Heart left ventricle (tissue), 16 donors: ENCODE measurements at regions not wholly inside any gene's neighbourhood (a gene's known extent, or its start where the extent isn't known, plus 50 kb on each side); places are given as distances from the start of the nearest gene placed in this dataset.

Source experiments
- ATAC-seq, 4 donors: fragments of 200-7000 bp; cut with Tn5 transposase; one replicate each; pipeline ENCODE4 v1.9.1; 2020 to 2022; ENCODE audit warnings: moderate library complexity in 4 of 4, mild to moderate bottlenecking in 3 of 4, moderate number of reproducible peaks in 1 of 4
- DNase-seq, 5 donors: peaks; one replicate each; pipeline ENCODE4 v3.0.0-alpha.2; 2020
- H3K27ac ChIP-seq, 12 donors: fragments of 200-600 bp; sonication (generic) in 4 of 12; one replicate each; pipeline versions ENCODE4 v1.5.0 to v1.8.0; 2016 to 2022; ENCODE audit warnings: mild to moderate bottlenecking in 2 of 12
- H3K27me3 ChIP-seq, 9 donors: fragments of 200-600 bp; sonication (generic) in 2 of 9; one replicate each; pipeline versions ENCODE4 v1.5.1 to v1.8.0; 2016 to 2022; ENCODE audit warnings: mild to moderate bottlenecking in 3 of 9
- H3K36me3 ChIP-seq, 9 donors: fragments of 200-600 bp; sonication (generic) in 2 of 9; one replicate each; pipeline versions ENCODE4 v1.5.0 to v1.8.0; 2018 to 2022; ENCODE audit warnings: mild to moderate bottlenecking in 2 of 9
- H3K4me1 ChIP-seq, 12 donors: fragments of 200-600 bp; sonication (generic) in 4 of 12; one replicate each; pipeline versions ENCODE4 v1.5.0 to v1.8.0; 2016 to 2022; ENCODE audit warnings: mild to moderate bottlenecking in 3 of 12
- H3K4me3 ChIP-seq, 12 donors: fragments of 200-600 bp; sonication (generic) in 4 of 12; one replicate each; pipeline versions ENCODE4 v1.5.0 to v1.8.0; 2017 to 2022; ENCODE audit warnings: mild to moderate bottlenecking in 9 of 12, moderate library complexity in 4 of 12
- H3K9me3 ChIP-seq, 12 donors: fragments of 200-600 bp; sonication (generic) in 4 of 12; one replicate each; pipeline versions ENCODE4 v1.5.0 to v1.8.0; 2016 to 2022; ENCODE audit warnings: mild to moderate bottlenecking in 1 of 12
- CTCF ChIP-seq, 12 donors: fragments of 200-600 bp; sonication (generic) in 4 of 12; IDR thresholded peaks; one replicate each; pipeline versions ENCODE4 v1.5.0 to v1.8.0; 2018 to 2022; ENCODE audit warnings: antibody characterized with exemption in 12 of 12, mild to moderate bottlenecking in 5 of 12
- POLR2A ChIP-seq, 2 donors: fragments of 450-650 bp; IDR thresholded peaks; one replicate each; pipeline ENCODE4 v1.6.1; 2017; ENCODE audit warnings: antibody characterized with exemption in 2 of 2, mild to moderate bottlenecking in 2 of 2, moderate library complexity in 2 of 2
- WGBS, 4 donors: extraction: QIAGEN DNeasy Blood & Tissue Kit in 2 of 4; methylation state at CpG; one replicate each; pipeline versions ENCODE4 v1.1.5 to v1.1.7; 2013 to 2018; 5-methylcytosine and 5-hydroxymethylcytosine counted together
- intact Hi-C, 10 donors: fragments of 100-400 bp; cut with DNase I; formaldehyde crosslinking; loops; one replicate each; pipeline versions ENCODE4 v1.11.1 to v1.14.2; 2022
- donor health status: ischemic (EF 13 %, LVEDD 7.1; RV severe dilation, severe dysfunction).
- donor health status: healthy with polysubstance abuse.
- donor health status: DM: no; HTN: yes; CAD: no.
- donor health status: DM: no; HTN: no; CAD: no.
- donor health status: ischemic (EF 25% LVEDD 6.9; RV normal size, moderate dysfunction).
- donor health status: ischemic (EF 25% LVEDD 5.7; RV mildly dilated, moderate dysfunction).
- donor health status: healthy.
- donor health status: DM: yes; HTN: yes; CAD: no.
- donor health status: ischemic (EF 35%, LVEDD 5.7; RV mildly dilated, moderate dysfunction).
- donor health status: nonischemic (EF 11% LVEDD 7.7; RV severe dilation, severe dysfunction).
- donor health status: DM: yes; HTN: yes; CAD: no.
- donor health status: PGD.
- donor health status: ischemic (EF 29% LVEDD 5.4; RV normal size, mild dysfunction).
- donor health status: nonischemic (EF 23%, LVEDD 6.1; RV moderate dilation, normal function).

GRCh38 chr3:88418219-88418618 lies 268.5 kb downstream of the C3orf38 start:
- Histone ChIP-seq H3K9me3 (no peaks in the 10 kb centered on the region), H3K4me3 (no peak overlapping the region), H3K4me1 (no peaks in the 10 kb centered on the region), H3K36me3 (no peaks in the 10 kb centered on the region), H3K27me3 (no peaks in the 10 kb centered on the region), H3K27ac (no peak overlapping the region)
- WGBS, 4 donors: 83 to 92% (median 86%) methylated on average over 6 of the region's 6 CpGs
- intact Hi-C loops: no loop called here
- no peak for TF ChIP-seq CTCF (IDR thresholded peaks at IDR 0.05)
- no peak for TF ChIP-seq POLR2A (IDR thresholded peaks at IDR 0.05)
- no peak for ATAC-seq
- DNase-seq: no peak

GRCh38 chr3:88433568-88433967 lies 283.8 kb downstream of the C3orf38 start:
- intact Hi-C loops: no loop called here
- Histone ChIP-seq H3K27me3 (no peaks in the 10 kb centered on the region), H3K36me3 (no peaks in the 10 kb centered on the region), H3K4me3 (no peak overlapping the region), H3K27ac (no peak overlapping the region), H3K9me3 (no peaks in the 10 kb centered on the region), H3K4me1 (peaks cover 0 to 15% (median 0%) of the 10 kb centered on the region in 12 donors)
- ATAC-seq: no peak
- 23 to 30% (median 25%) methylated on average over 2 of the region's 2 CpGs for WGBS, 4 donors
- TF ChIP-seq CTCF (IDR thresholded peaks at IDR 0.05): no peak
- TF ChIP-seq POLR2A (IDR thresholded peaks at IDR 0.05): no peak
- DNase-seq: peak in 1 of 5 donors; percentile 7

GRCh38 chr3:88434001-88434400 lies 284.2 kb downstream of the C3orf38 start:
- no peak for DNase-seq
- Histone ChIP-seq H3K27me3 (no peaks in the 10 kb centered on the region), H3K27ac (no peak overlapping the region), H3K36me3 (no peaks in the 10 kb centered on the region), H3K9me3 (no peaks in the 10 kb centered on the region), H3K4me1 (peaks cover 0 to 15% (median 0%) of the 10 kb centered on the region in 12 donors), H3K4me3 (peak overlapping the region in 1 of 12 donors; percentile 12)
- TF ChIP-seq POLR2A (IDR thresholded peaks at IDR 0.05): no peak
- TF ChIP-seq CTCF (IDR thresholded peaks at IDR 0.05): no peak
- no peak for ATAC-seq
- intact Hi-C loops: no loop called here
- WGBS, 4 donors: 58 to 65% (median 64%) methylated on average over 2 of the region's 2 CpGs

- no peaks in the 10 kb centered on the region for H3K9me3 ChIP-seq
- intact Hi-C loops: no loop called here
- H3K4me1 ChIP-seq: peaks cover 0 to 7% (median 0%) of the 10 kb centered on the region in 12 donors
- no peak overlapping the region for H3K4me3 ChIP-seq
- no peaks in the 10 kb centered on the region for H3K36me3 ChIP-seq
- 46 to 62% (median 51%) methylated on average over 1 of the region's 1 CpG for WGBS, 4 donors
- no peaks in the 10 kb centered on the region for H3K27me3 ChIP-seq
- TF ChIP-seq CTCF (IDR thresholded peaks at IDR 0.05) (no peak), POLR2A (IDR thresholded peaks at IDR 0.05) (no peak)
- ATAC-seq: no peak
- no peak overlapping the region for H3K27ac ChIP-seq
- DNase-seq: no peak
These were observed 290.9 kb downstream of the C3orf38 start for GRCh38 chr3:88440701-88441100.
